ENCODE measurements at regions not wholly inside any gene's neighbourhood (a gene's known extent, or its start where the extent isn't known, plus 50 kb on each side); places are given as distances from the start of the nearest gene placed in this dataset.

GRCh38 chr21:34235514-34235913, 128.3 kb upstream of the KCNE2 start:
- TF ChIP-seq POLR2A (IDR thresholded peaks at IDR 0.05) (no peak), CTCF (IDR thresholded peaks at IDR 0.05) (no peak)
